AG09309 (cell line): ENCODE measurements at regions not wholly inside any gene's neighbourhood (a gene's known extent, or its start where the extent isn't known, plus 50 kb on each side); places are given as distances from the start of the nearest gene placed in this dataset.

Experiments used
- DNase-seq: peaks from one replicate; pipeline ENCODE4 v3.0.0-alpha.2; 2010; ENCODE audit warnings: low read depth
- H3K4me3 ChIP-seq: 2 replicates; pipeline ENCODE4 v1.5.1; 2011; ENCODE audit warnings: mild to moderate bottlenecking, low read depth, low read length, moderate library complexity; ENCODE audit not compliant: control insufficient read depth
- CTCF ChIP-seq: IDR thresholded peaks from 2 replicates; pipeline ENCODE4 v1.5.1; 2011; ENCODE audit warnings: mild to moderate bottlenecking, low read depth, low read length, inconsistent platforms; ENCODE audit not compliant: insufficient read depth, control insufficient read depth; ENCODE audit errors: missing control alignments

- TF ChIP-seq CTCF, result peak; percentile 53
- no peak overlapping the region for H3K4me3 ChIP-seq
- no peak for DNase-seq
These were observed 82.6 kb upstream of the ATP11B start for GRCh38 chr3:182710557-182711157.

- TF ChIP-seq CTCF, result no peak
- DNase-seq, result no peak
These were observed 82.0 kb upstream of the ATP11B start for GRCh38 chr3:182711261-182711683.

GRCh38 chr3:182711853-182712252 is 81.5 kb upstream of the ATP11B start:
- TF ChIP-seq CTCF, result no peak
- H3K4me3 ChIP-seq, result no peak overlapping the region
- DNase-seq, result no peak

More at GRCh38 chr3:182711261-182711683, 82.0 kb upstream of the ATP11B start:
- no peak overlapping the region for H3K4me3 ChIP-seq

- TF ChIP-seq CTCF, result no peak
- DNase-seq, result no peak
- no peak overlapping the region for H3K4me3 ChIP-seq
These were observed 80.2 kb upstream of the ATP11B start for GRCh38 chr3:182713111-182713510.

GRCh38 chr3:182713743-182714517 is 79.4 kb upstream of the ATP11B start:
- DNase-seq, result peak; percentile 47
- TF ChIP-seq CTCF, result peak; percentile 54

GRCh38 chr3:182715006-182715405 is 78.3 kb upstream of the ATP11B start:
- H3K4me3 ChIP-seq, result no peak overlapping the region
- no peak for DNase-seq
- TF ChIP-seq CTCF, result no peak

More at GRCh38 chr3:182713743-182714517, 79.4 kb upstream of the ATP11B start:
- H3K4me3 ChIP-seq, result no peak overlapping the region
